ENCODE measurements at regions not wholly inside any gene's neighbourhood (a gene's known extent, or its start where the extent isn't known, plus 50 kb on each side); places are given as distances from the start of the nearest gene placed in this dataset.

- no peak for TF ChIP-seq RARB (CRISPR knock-in tag; IDR thresholded peaks at IDR 0.05)
- TF ChIP-seq PATZ1 (CRISPR knock-in tag; IDR thresholded peaks at IDR 0.05; ENCODE audit: borderline replicate concordance) = no peak
- no peak for TF ChIP-seq BACH2 (CRISPR knock-in tag; IDR thresholded peaks at IDR 0.05; ENCODE audit: borderline replicate concordance)
- no peak for TF ChIP-seq ZFP3 (CRISPR knock-in tag; IDR thresholded peaks at IDR 0.05)
- TF ChIP-seq SNAI2 (CRISPR knock-in tag; IDR thresholded peaks at IDR 0.05) = no peak
- TF ChIP-seq ZFP30 (CRISPR knock-in tag; IDR thresholded peaks at IDR 0.05) = no peak
- TF ChIP-seq ZC3H10 (CRISPR knock-in tag; IDR thresholded peaks at IDR 0.05) = no peak
- no peak for TF ChIP-seq ARNTL (CRISPR knock-in tag; IDR thresholded peaks at IDR 0.05; ENCODE audit: borderline replicate concordance, low read depth)
- TF ChIP-seq TOX (CRISPR knock-in tag; IDR thresholded peaks at IDR 0.05; ENCODE audit: borderline replicate concordance) = no peak
- TF ChIP-seq TSHZ2 (CRISPR knock-in tag; IDR thresholded peaks at IDR 0.05) = no peak
- TF ChIP-seq CSRNP3 (CRISPR knock-in tag; IDR thresholded peaks at IDR 0.05) = no peak
- no peak for TF ChIP-seq ISL1 (CRISPR knock-in tag; IDR thresholded peaks at IDR 0.05)
- TF ChIP-seq CREB5 (CRISPR knock-in tag; IDR thresholded peaks at IDR 0.05; ENCODE audit: low read depth) = no peak
- no peak for TF ChIP-seq TCF4 (CRISPR knock-in tag; IDR thresholded peaks at IDR 0.05; ENCODE audit: borderline replicate concordance)
These were observed 663.4 kb upstream of the MIS18BP1 start for GRCh38 chr14:45916340-45916953.
